WTC11 (cell line): ENCODE measurements at regions not wholly inside any gene's neighbourhood (a gene's known extent, or its start where the extent isn't known, plus 50 kb on each side); places are given as distances from the start of the nearest gene placed in this dataset.

Experiments
- ATAC-seq: fragments of 200-7000 bp; cut with Tn5 transposase; 2 replicates; pipeline ENCODE4 v1.10.0; 2021; ENCODE audit warnings: mild to moderate bottlenecking, moderate library complexity
- CTCF ChIA-PET: fragments of 300-600 bp; sonication (Branson Sonifier 250); formaldehyde crosslinking; loops from one replicate; lab custom pipeline; 2021; ENCODE audit warnings: antibody characterized with exemption; lab: Charles Lee
- POLR2A ChIA-PET: fragments of 350-600 bp; sonication (Branson Sonifier 250); formaldehyde crosslinking; loops from one replicate; lab custom pipeline; 2021; ENCODE audit warnings: antibody characterized with exemption; lab: Charles Lee
- DNase-seq: peaks from one replicate; pipeline ENCODE4 v3.0.0; 2021; ENCODE audit warnings: low spot score
- H3K27ac Mint-ChIP-seq: 2 replicates; pipeline ENCODE4 v1.8.0; 2021; ENCODE audit warnings: mixed read lengths
- H3K27me3 Mint-ChIP-seq: 2 replicates; pipeline ENCODE4 v1.8.0; 2021; ENCODE audit warnings: low read depth, mild to moderate bottlenecking, moderate library complexity, mixed read lengths
- H3K36me3 Mint-ChIP-seq: 2 replicates; pipeline ENCODE4 v1.8.0; 2021; ENCODE audit warnings: mixed read lengths
- H3K4me1 Mint-ChIP-seq: 2 replicates; pipeline ENCODE4 v1.8.0; 2022; ENCODE audit warnings: mixed read lengths
- H3K4me3 Mint-ChIP-seq: 2 replicates; pipeline ENCODE4 v1.8.0; 2021; ENCODE audit warnings: mild to moderate bottlenecking, moderate library complexity, mixed read lengths
- H3K9me3 Mint-ChIP-seq: 2 replicates; pipeline ENCODE4 v1.8.0; 2021; ENCODE audit warnings: mixed read lengths
- GTF2I ChIP-seq: fragments of 250-450 bp; sonication (Bioruptor Pico); conservative IDR thresholded peaks from 2 replicates; pipeline ENCODE4 v1.4.0; 2021; ENCODE audit warnings: mild to moderate bottlenecking
- JAZF1 ChIP-seq: fragments of 250-450 bp; sonication (Bioruptor Pico); IDR thresholded peaks from 2 replicates; pipeline ENCODE4 v1.9.0; 2021; ENCODE audit warnings: moderate library complexity, mild to moderate bottlenecking, inconsistent platforms
- NFYB ChIP-seq: sonication (generic); formaldehyde crosslinking; conservative IDR thresholded peaks from 2 replicates; pipeline ENCODE4 v1.8.0; 2022; ENCODE audit warnings: low read depth, missing genetic modification reagents
- RELA ChIP-seq: sonication (generic); formaldehyde crosslinking; IDR thresholded peaks from 2 replicates; pipeline ENCODE4 v1.8.1; 2022; ENCODE audit warnings: missing genetic modification reagents, mild to moderate bottlenecking, borderline replicate concordance
- TEAD1 ChIP-seq: sonication (generic); formaldehyde crosslinking; IDR thresholded peaks from 2 replicates; pipeline ENCODE4 v1.8.0; 2022; ENCODE audit warnings: mild to moderate bottlenecking, missing genetic modification reagents
- ZNF138 ChIP-seq: sonication (generic); formaldehyde crosslinking; conservative IDR thresholded peaks from 2 replicates; pipeline ENCODE4 v1.8.1; 2022; ENCODE audit warnings: mild to moderate bottlenecking, moderate library complexity, missing genetic modification reagents
- ZNF263 ChIP-seq: sonication (generic); formaldehyde crosslinking; IDR thresholded peaks from 2 replicates; pipeline ENCODE4 v1.8.1; 2022; ENCODE audit warnings: low read depth, mild to moderate bottlenecking, moderate library complexity, missing genetic modification reagents
- ZNF671 ChIP-seq: fragments of 250-450 bp; sonication (Bioruptor Pico); IDR thresholded peaks from 2 replicates; pipeline ENCODE4 v1.8.0; 2021; ENCODE audit warnings: mild to moderate bottlenecking
- TF ChIP-seq, protein P1 (sequence below): fragments of 250-450 bp; sonication (Bioruptor Pico); IDR thresholded peaks from 2 replicates; pipeline ENCODE4 v2.1.2; 2022; ENCODE audit warnings: mild to moderate bottlenecking, moderate library complexity
- TF ChIP-seq, protein P2 (sequence below): sonication (generic); formaldehyde crosslinking; IDR thresholded peaks from 2 replicates; pipeline ENCODE4 v1.8.1; 2022; ENCODE audit warnings: mild to moderate bottlenecking, missing genetic modification reagents, moderate library complexity, borderline replicate concordance
- TF ChIP-seq, protein P3 (sequence below): fragments of 250-450 bp; sonication (Bioruptor Pico); IDR thresholded peaks from 2 replicates; pipeline ENCODE4 v1.9.0; 2021; ENCODE audit warnings: mild to moderate bottlenecking
- TF ChIP-seq, protein P4 (sequence below): sonication (generic); formaldehyde crosslinking; IDR thresholded peaks from 2 replicates; pipeline ENCODE4 v1.8.0; 2022; ENCODE audit warnings: mild to moderate bottlenecking, missing genetic modification reagents
- TF ChIP-seq, protein P5 (sequence below): fragments of 250-450 bp; sonication (Bioruptor Pico); IDR thresholded peaks from 2 replicates; pipeline ENCODE4 v1.9.0; 2021; ENCODE audit warnings: mild to moderate bottlenecking
- TF ChIP-seq, protein P6 (sequence below): sonication (generic); formaldehyde crosslinking; IDR thresholded peaks from 2 replicates; pipeline ENCODE4 v1.8.1; 2022; ENCODE audit warnings: low read depth, missing genetic modification reagents, borderline replicate concordance
- TF ChIP-seq, protein P7 (sequence below): sonication (generic); formaldehyde crosslinking; IDR thresholded peaks from 2 replicates; pipeline ENCODE4 v1.8.1; 2023; ENCODE audit warnings: mild to moderate bottlenecking, missing genetic modification reagents

DNA sequence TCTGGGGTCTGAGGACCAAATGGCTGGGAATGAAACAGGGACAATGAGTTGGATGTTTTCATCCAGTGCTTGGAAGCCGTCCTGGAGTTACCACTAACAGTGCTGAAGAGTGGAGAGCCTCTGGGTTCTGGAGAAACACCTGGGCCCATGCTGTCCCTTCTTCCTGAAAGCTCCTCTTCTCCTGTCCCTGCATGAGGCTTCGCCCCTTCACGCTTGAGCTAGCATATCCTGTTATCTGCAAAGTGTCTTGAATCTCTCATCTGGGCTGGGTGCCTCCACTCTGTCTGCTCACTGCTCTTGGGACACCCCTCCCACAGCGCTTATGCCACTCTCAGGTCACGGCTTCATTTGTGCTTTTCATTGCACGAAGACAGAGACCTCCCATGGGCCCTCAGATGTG, 154.5 kb downstream of the MYCN start:
- DNase-seq (no peak), ATAC-seq (no peak)
- CTCF ChIA-PET, result no interaction called here
- H3K27me3 Mint-ChIP-seq, result no peaks in the 10 kb centered on the region
- no peaks in the 10 kb centered on the region for H3K36me3 Mint-ChIP-seq
- no peak overlapping the region for H3K27ac Mint-ChIP-seq
- POLR2A ChIA-PET, result interaction anchor here (1.1 to 1.2 kb wide), 2 partner anchors 11 kb away, joined by 3 read pairs; no protein-coding TSS in a partner anchor
- TF ChIP-seq, protein P1, sequence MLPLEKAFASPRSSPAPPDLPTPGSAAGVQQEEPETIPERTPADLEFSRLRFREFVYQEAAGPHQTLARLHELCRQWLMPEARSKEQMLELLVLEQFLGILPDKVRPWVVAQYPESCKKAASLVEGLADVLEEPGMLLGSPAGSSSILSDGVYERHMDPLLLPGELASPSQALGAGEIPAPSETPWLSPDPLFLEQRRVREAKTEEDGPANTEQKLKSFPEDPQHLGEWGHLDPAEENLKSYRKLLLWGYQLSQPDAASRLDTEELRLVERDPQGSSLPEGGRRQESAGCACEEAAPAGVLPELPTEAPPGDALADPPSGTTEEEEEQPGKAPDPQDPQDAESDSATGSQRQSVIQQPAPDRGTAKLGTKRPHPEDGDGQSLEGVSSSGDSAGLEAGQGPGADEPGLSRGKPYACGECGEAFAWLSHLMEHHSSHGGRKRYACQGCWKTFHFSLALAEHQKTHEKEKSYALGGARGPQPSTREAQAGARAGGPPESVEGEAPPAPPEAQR (CRISPR knock-in tag), result no peak
- TF ChIP-seq, protein P2, sequence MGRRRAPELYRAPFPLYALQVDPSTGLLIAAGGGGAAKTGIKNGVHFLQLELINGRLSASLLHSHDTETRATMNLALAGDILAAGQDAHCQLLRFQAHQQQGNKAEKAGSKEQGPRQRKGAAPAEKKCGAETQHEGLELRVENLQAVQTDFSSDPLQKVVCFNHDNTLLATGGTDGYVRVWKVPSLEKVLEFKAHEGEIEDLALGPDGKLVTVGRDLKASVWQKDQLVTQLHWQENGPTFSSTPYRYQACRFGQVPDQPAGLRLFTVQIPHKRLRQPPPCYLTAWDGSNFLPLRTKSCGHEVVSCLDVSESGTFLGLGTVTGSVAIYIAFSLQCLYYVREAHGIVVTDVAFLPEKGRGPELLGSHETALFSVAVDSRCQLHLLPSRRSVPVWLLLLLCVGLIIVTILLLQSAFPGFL (CRISPR knock-in tag), result no peak
- TF ChIP-seq TEAD1 (CRISPR knock-in tag) (no peak), JAZF1 (CRISPR knock-in tag) (no peak), RELA (CRISPR knock-in tag) (no peak), NFYB (CRISPR knock-in tag) (no peak), ZNF138 (no peak), ZNF671 (CRISPR knock-in tag) (no peak)
- TF ChIP-seq, protein P3, sequence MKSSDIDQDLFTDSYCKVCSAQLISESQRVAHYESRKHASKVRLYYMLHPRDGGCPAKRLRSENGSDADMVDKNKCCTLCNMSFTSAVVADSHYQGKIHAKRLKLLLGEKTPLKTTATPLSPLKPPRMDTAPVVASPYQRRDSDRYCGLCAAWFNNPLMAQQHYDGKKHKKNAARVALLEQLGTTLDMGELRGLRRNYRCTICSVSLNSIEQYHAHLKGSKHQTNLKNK (CRISPR knock-in tag), result no peak
- TF ChIP-seq, protein P4, sequence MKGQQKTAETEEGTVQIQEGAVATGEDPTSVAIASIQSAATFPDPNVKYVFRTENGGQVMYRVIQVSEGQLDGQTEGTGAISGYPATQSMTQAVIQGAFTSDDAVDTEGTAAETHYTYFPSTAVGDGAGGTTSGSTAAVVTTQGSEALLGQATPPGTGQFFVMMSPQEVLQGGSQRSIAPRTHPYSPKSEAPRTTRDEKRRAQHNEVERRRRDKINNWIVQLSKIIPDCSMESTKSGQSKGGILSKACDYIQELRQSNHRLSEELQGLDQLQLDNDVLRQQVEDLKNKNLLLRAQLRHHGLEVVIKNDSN (CRISPR knock-in tag), result no peak
- TF ChIP-seq, protein P5, sequence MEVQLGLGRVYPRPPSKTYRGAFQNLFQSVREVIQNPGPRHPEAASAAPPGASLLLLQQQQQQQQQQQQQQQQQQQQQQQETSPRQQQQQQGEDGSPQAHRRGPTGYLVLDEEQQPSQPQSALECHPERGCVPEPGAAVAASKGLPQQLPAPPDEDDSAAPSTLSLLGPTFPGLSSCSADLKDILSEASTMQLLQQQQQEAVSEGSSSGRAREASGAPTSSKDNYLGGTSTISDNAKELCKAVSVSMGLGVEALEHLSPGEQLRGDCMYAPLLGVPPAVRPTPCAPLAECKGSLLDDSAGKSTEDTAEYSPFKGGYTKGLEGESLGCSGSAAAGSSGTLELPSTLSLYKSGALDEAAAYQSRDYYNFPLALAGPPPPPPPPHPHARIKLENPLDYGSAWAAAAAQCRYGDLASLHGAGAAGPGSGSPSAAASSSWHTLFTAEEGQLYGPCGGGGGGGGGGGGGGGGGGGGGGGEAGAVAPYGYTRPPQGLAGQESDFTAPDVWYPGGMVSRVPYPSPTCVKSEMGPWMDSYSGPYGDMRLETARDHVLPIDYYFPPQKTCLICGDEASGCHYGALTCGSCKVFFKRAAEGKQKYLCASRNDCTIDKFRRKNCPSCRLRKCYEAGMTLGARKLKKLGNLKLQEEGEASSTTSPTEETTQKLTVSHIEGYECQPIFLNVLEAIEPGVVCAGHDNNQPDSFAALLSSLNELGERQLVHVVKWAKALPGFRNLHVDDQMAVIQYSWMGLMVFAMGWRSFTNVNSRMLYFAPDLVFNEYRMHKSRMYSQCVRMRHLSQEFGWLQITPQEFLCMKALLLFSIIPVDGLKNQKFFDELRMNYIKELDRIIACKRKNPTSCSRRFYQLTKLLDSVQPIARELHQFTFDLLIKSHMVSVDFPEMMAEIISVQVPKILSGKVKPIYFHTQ (CRISPR knock-in tag), result no peak
- TF ChIP-seq, protein P6, sequence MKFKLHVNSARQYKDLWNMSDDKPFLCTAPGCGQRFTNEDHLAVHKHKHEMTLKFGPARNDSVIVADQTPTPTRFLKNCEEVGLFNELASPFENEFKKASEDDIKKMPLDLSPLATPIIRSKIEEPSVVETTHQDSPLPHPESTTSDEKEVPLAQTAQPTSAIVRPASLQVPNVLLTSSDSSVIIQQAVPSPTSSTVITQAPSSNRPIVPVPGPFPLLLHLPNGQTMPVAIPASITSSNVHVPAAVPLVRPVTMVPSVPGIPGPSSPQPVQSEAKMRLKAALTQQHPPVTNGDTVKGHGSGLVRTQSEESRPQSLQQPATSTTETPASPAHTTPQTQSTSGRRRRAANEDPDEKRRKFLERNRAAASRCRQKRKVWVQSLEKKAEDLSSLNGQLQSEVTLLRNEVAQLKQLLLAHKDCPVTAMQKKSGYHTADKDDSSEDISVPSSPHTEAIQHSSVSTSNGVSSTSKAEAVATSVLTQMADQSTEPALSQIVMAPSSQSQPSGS, result no peak
- peaks cover 19% of the 10 kb centered on the region for H3K4me1 Mint-ChIP-seq
- no peak overlapping the region for H3K4me3 Mint-ChIP-seq
- H3K9me3 Mint-ChIP-seq, result no peaks in the 10 kb centered on the region

DNA sequence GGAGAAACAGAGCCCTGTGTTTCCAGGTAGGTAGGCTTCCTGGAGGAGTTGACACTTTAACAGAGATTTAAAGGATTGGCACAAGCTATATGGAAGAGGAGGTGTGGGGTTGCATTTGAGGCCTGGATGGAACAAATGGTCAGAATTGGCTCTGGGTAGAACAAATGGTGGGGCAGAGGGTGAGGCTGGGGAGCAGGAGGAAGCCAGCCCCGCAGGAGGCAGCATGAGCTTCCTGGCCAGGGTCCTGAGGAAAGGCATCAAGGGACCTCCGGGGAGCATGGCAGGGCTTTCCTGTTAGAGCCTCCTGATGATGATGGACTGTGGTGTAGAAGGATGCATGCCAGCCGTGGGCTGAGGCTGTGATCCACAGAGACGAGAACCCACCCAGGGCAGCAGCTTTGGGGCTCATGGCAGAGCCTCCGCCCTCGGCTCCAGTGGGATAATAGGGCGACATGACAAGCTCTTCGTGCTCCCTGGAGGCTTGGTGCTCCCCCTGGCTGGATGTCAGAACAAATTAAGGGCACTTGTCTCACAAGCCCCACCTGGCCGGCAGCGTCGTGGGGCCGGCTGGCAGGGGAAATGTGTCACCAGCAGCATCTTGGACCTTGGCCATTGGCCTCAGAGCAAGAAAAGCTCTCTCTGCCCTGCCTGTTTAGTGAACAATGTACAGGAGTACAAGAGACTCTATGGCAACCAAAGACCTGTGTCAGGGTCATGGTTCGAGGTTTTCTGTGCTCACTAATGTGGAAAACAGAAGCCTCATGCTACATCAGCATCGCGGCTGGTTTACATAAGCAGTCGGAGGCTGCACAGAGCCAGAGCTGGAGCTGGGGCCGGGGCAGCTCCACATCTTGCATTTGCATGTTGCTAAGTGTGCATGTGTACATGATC, 153.5 kb downstream of the MYCN start:
- no peak for ATAC-seq
- peaks cover 17% of the 10 kb centered on the region for H3K4me1 Mint-ChIP-seq

More for the DNA sequence above, 153.5 kb downstream of the MYCN start:
- H3K27me3 Mint-ChIP-seq, result no peaks in the 10 kb centered on the region
- DNase-seq, result no peak
- ChIA-PET POLR2A (interaction anchor here (1.1 to 1.2 kb wide), 2 partner anchors 10 to 12 kb away, joined by 3 read pairs; no protein-coding TSS in a partner anchor), CTCF (interaction anchor here (0.8 to 1.2 kb wide), 3 partner anchors 11 to 154 kb away, joined by 3 to 4 read pairs (median 4); no protein-coding TSS in a partner anchor)
- no peaks in the 10 kb centered on the region for H3K36me3 Mint-ChIP-seq
- TF ChIP-seq, protein P7, sequence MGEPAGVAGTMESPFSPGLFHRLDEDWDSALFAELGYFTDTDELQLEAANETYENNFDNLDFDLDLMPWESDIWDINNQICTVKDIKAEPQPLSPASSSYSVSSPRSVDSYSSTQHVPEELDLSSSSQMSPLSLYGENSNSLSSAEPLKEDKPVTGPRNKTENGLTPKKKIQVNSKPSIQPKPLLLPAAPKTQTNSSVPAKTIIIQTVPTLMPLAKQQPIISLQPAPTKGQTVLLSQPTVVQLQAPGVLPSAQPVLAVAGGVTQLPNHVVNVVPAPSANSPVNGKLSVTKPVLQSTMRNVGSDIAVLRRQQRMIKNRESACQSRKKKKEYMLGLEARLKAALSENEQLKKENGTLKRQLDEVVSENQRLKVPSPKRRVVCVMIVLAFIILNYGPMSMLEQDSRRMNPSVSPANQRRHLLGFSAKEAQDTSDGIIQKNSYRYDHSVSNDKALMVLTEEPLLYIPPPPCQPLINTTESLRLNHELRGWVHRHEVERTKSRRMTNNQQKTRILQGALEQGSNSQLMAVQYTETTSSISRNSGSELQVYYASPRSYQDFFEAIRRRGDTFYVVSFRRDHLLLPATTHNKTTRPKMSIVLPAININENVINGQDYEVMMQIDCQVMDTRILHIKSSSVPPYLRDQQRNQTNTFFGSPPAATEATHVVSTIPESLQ (CRISPR knock-in tag), result no peak
- TF ChIP-seq ZNF263 (CRISPR knock-in tag), result peak; percentile 60; the same call in 1 of the 2 replicates
- TF ChIP-seq GTF2I (CRISPR knock-in tag), result no peak
- TF ChIP-seq, protein P1 (CRISPR knock-in tag), result no peak
- no peaks in the 10 kb centered on the region for H3K9me3 Mint-ChIP-seq
- H3K4me3 Mint-ChIP-seq, result no peak overlapping the region
- no peak overlapping the region for H3K27ac Mint-ChIP-seq
